Upper lobe of left lung (tissue), 6 donors: ENCODE measurements at regions not wholly inside any gene's neighbourhood (a gene's known extent, or its start where the extent isn't known, plus 50 kb on each side); places are given as distances from the start of the nearest gene placed in this dataset.

Experiments
- ATAC-seq, 2 donors: fragments of 200-7000 bp; cut with Tn5 transposase; one replicate each; pipeline ENCODE4 v1.9.1; 2022; ENCODE audit warnings: mild to moderate bottlenecking in 2 of 2, moderate library complexity in 2 of 2; ENCODE audit not compliant: low FRiP score in 2 of 2
- DNase-seq, 2 donors: peaks; one replicate each; pipeline ENCODE4 v3.0.0-alpha.2; 2019 to 2020
- H3K27ac ChIP-seq, 4 donors: fragments of 200-600 bp; sonication (generic); one replicate each; pipeline ENCODE4 v1.5.1; 2016 to 2019
- H3K27me3 ChIP-seq, 4 donors: fragments of 200-600 bp; sonication (generic); one replicate each; pipeline ENCODE4 v1.5.1; 2017 to 2019
- H3K36me3 ChIP-seq, 4 donors: fragments of 200-600 bp; sonication (generic); one replicate each; pipeline ENCODE4 v1.5.1; 2016 to 2019
- H3K4me1 ChIP-seq, 4 donors: fragments of 200-600 bp; sonication (generic); one replicate each; pipeline ENCODE4 v1.5.1; 2018 to 2019
- H3K4me3 ChIP-seq, 4 donors: fragments of 200-600 bp; sonication (generic); one replicate each; pipeline ENCODE4 v1.5.1; 2017 to 2019; ENCODE audit warnings: mild to moderate bottlenecking in 2 of 4, moderate library complexity in 1 of 4
- H3K9me3 ChIP-seq, 4 donors: fragments of 200-600 bp; sonication (generic); one replicate each; pipeline ENCODE4 v1.5.1; 2018 to 2019
- EP300 ChIP-seq, 4 donors: sonication (generic); formaldehyde crosslinking; IDR thresholded peaks; one replicate each; pipeline ENCODE4 v1.5.1; 2017; ENCODE audit warnings: antibody characterized with exemption in 4 of 4, control low read depth in 2 of 4
- POLR2A ChIP-seq, 4 donors: fragments of 450-650 bp; IDR thresholded peaks; one replicate each; pipeline ENCODE4 v1.5.1; 2016 to 2017; ENCODE audit warnings: antibody characterized with exemption in 4 of 4, mild to moderate bottlenecking in 2 of 4
- POLR2AphosphoS5 ChIP-seq, 2 donors: sonication (generic); formaldehyde crosslinking; IDR thresholded peaks; one replicate each; pipeline ENCODE4 v1.5.1; 2017; ENCODE audit warnings: antibody characterized with exemption in 2 of 2
- WGBS, 2 donors: methylation state at CpG; one replicate each; pipeline ENCODE4 v1.1.5; 2017 to 2018; 5-methylcytosine and 5-hydroxymethylcytosine counted together
- TF ChIP-seq, protein P1 (sequence below), 6 experiments: fragments of 450-650 bp in 4 of 6; fragments of 200-600 bp in 2 of 6; sonication (generic) in 2 of 6; IDR thresholded peaks; one replicate each; pipeline ENCODE4 v1.5.1; 2016 to 2019; ENCODE audit warnings: antibody characterized with exemption in 6 of 6
- donor health status: DM: no; HTN: no; CAD: no; lungs with moderate emphysema.
- donor health status: DM: no; HTN: yes; CAD: no; lungs with severe emphysema.

DNA sequence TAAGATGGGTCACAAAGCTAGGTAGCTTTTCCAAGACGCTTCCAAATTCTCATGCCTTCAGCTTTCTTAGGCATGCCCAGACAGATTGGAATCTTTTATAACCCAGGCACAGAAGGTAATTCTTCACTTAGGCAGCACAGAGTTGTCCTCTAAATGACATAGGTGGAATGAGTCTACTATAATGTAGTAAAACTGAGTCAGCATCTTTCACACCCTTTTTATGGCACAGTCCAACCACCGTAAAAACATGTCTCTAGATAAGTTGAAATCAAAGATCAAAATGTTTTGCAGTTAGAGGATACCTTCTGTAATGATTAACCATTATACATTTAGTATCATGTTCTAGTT is 128.4 kb upstream of the FAT1 start:
- 70 to 88% methylated on average over 2 of the region's 2 CpGs for WGBS, 2 donors
- DNase-seq (no peak), ATAC-seq (no peak)
- Histone ChIP-seq H3K4me1 (no peaks in the 10 kb centered on the region), H3K4me3 (no peak overlapping the region), H3K27ac (no peak overlapping the region), H3K36me3 (no peaks in the 10 kb centered on the region), H3K27me3 (no peaks in the 10 kb centered on the region), H3K9me3 (peaks cover 0 to 5% (median 2%) of the 10 kb centered on the region in 4 donors)
- no peak for TF ChIP-seq EP300 (IDR thresholded peaks at IDR 0.05)
- TF ChIP-seq POLR2A (IDR thresholded peaks at IDR 0.05) = no peak
- no peak for TF ChIP-seq POLR2AphosphoS5 (IDR thresholded peaks at IDR 0.05)
- TF ChIP-seq, protein P1, sequence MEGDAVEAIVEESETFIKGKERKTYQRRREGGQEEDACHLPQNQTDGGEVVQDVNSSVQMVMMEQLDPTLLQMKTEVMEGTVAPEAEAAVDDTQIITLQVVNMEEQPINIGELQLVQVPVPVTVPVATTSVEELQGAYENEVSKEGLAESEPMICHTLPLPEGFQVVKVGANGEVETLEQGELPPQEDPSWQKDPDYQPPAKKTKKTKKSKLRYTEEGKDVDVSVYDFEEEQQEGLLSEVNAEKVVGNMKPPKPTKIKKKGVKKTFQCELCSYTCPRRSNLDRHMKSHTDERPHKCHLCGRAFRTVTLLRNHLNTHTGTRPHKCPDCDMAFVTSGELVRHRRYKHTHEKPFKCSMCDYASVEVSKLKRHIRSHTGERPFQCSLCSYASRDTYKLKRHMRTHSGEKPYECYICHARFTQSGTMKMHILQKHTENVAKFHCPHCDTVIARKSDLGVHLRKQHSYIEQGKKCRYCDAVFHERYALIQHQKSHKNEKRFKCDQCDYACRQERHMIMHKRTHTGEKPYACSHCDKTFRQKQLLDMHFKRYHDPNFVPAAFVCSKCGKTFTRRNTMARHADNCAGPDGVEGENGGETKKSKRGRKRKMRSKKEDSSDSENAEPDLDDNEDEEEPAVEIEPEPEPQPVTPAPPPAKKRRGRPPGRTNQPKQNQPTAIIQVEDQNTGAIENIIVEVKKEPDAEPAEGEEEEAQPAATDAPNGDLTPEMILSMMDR (IDR thresholded peaks at IDR 0.05) = no peak

DNA sequence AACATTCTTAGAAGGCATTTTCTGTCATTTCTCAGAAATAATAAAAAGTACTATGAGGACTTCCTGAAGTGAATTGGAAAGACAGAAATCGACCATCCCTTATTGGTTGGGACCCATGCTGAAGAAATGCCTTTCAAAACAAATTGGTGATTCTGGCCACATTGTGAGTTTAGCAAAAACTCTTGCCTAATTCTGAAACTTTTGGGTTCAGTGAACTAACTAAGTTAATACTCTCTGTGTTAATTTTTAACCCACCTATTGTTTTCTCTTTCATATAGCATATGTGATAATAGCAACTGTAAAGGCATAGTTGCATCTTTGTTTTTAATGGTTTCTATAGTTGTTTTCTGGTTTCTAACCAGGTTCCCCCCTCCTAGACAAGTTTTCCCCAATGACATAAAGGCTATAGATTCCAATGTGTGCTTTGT is 129.3 kb upstream of the FAT1 start:
- Histone ChIP-seq H3K27me3 (no peaks in the 10 kb centered on the region), H3K4me1 (no peaks in the 10 kb centered on the region), H3K9me3 (peaks cover 0 to 5% (median 2%) of the 10 kb centered on the region in 4 donors), H3K36me3 (no peaks in the 10 kb centered on the region), H3K27ac (no peak overlapping the region), H3K4me3 (no peak overlapping the region)
- 68 to 83% methylated on average over 1 of the region's 1 CpG for WGBS, 2 donors
- DNase-seq (no peak), ATAC-seq (no peak)
- no peak for TF ChIP-seq EP300 (IDR thresholded peaks at IDR 0.05)
- no peak for TF ChIP-seq POLR2A (IDR thresholded peaks at IDR 0.05)
- TF ChIP-seq POLR2AphosphoS5 (IDR thresholded peaks at IDR 0.05) = no peak
- TF ChIP-seq, protein P1 (IDR thresholded peaks at IDR 0.05) = no peak

DNA sequence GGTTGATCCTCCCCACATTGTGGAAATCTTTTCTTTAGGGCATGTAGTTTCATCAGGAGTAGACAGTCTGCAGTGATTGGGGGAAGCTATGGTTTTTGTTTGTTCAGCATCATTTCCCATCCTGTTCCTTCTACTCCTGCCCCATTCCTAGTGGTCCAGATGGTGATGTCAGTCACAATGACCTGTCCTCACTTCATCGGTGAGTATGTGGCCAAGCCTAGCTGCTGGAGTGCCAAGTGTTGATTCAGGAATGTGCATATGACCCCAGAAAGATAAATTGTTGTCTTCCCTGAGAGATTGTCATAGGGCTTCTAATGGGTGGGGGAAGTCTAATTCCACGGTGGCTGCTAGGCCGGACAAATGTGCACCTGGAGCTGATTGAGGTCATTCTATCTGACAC is 130.6 kb upstream of the FAT1 start:
- no peak for ATAC-seq
- 86 to 92% methylated on average over 3 of the region's 3 CpGs for WGBS, 2 donors
- no peak overlapping the region for H3K4me3 ChIP-seq
- H3K9me3 ChIP-seq = peaks cover 0 to 5% (median 2%) of the 10 kb centered on the region in 4 donors
- no peak overlapping the region for H3K27ac ChIP-seq
- H3K4me1 ChIP-seq = no peaks in the 10 kb centered on the region
- H3K36me3 ChIP-seq = no peaks in the 10 kb centered on the region
- no peaks in the 10 kb centered on the region for H3K27me3 ChIP-seq
- DNase-seq = no peak
- TF ChIP-seq, protein P1 (IDR thresholded peaks at IDR 0.05) = no peak
- TF ChIP-seq POLR2AphosphoS5 (IDR thresholded peaks at IDR 0.05) (no peak), EP300 (IDR thresholded peaks at IDR 0.05) (no peak), POLR2A (IDR thresholded peaks at IDR 0.05) (no peak)

DNA sequence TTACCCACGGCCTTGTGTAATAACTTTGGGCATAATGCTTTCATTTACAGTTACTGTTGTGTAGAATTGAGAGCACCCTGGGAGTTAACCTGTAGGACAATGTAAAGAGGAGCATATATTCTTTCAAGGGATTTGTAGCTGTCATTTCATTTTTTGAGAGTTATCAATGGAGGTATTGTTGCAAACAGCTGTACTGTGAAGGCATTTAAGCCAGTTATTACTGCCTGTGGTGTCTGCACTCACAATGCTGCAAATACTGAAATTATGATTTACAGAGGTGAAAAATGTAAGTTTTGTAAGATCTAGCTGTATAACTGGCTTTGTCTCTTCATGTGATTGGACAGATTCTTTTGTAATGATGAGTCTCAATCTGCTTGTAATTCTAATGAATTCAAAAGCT is 131.5 kb upstream of the FAT1 start:
- no peaks in the 10 kb centered on the region for H3K27me3 ChIP-seq
- peaks cover 0 to 4% (median 2%) of the 10 kb centered on the region in 4 donors for H3K9me3 ChIP-seq
- no peak for ATAC-seq
- no peaks in the 10 kb centered on the region for H3K36me3 ChIP-seq
- no peaks in the 10 kb centered on the region for H3K4me1 ChIP-seq
- no peak overlapping the region for H3K4me3 ChIP-seq
- no peak overlapping the region for H3K27ac ChIP-seq
- TF ChIP-seq POLR2AphosphoS5 (IDR thresholded peaks at IDR 0.05) (no peak), POLR2A (IDR thresholded peaks at IDR 0.05) (no peak), EP300 (IDR thresholded peaks at IDR 0.05) (no peak)
- TF ChIP-seq, protein P1 (IDR thresholded peaks at IDR 0.05) = no peak
- DNase-seq = no peak
- WGBS, 2 donors = 78 to 90% methylated on average over 1 of the region's 1 CpG

DNA sequence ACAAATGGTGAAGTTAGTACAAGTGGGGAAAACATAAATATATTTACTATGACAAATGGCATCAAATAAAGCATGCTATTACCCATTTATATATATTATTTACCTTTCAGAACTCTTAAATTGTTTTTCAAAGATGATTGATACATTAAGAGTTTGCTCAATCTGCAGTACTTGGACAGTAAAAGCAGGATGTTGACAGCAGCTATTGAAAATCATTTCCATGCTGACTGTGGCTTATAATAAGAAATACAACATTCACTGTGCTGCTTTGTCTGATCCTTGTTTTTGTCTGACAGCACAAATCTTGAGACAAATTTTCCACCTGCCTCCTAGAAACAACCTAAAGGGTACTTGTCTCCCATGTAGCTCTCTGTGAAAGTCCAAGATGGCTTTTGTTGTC is 134.1 kb upstream of the FAT1 start:
- Histone ChIP-seq H3K27ac (no peak overlapping the region), H3K4me3 (no peak overlapping the region), H3K36me3 (no peaks in the 10 kb centered on the region), H3K27me3 (no peaks in the 10 kb centered on the region), H3K4me1 (no peaks in the 10 kb centered on the region), H3K9me3 (no peaks in the 10 kb centered on the region)
- DNase-seq (no peak), ATAC-seq (no peak)
- TF ChIP-seq, protein P1 (IDR thresholded peaks at IDR 0.05) = no peak
- TF ChIP-seq EP300 (IDR thresholded peaks at IDR 0.05) (no peak), POLR2A (IDR thresholded peaks at IDR 0.05) (no peak), POLR2AphosphoS5 (IDR thresholded peaks at IDR 0.05) (no peak)
